ENCODE measurements at regions not wholly inside any gene's neighbourhood (a gene's known extent, or its start where the extent isn't known, plus 50 kb on each side); places are given as distances from the start of the nearest gene placed in this dataset.
A peak's percentile ranks its signal among the peaks of the same experiment; 100 is the strongest.

DNA sequence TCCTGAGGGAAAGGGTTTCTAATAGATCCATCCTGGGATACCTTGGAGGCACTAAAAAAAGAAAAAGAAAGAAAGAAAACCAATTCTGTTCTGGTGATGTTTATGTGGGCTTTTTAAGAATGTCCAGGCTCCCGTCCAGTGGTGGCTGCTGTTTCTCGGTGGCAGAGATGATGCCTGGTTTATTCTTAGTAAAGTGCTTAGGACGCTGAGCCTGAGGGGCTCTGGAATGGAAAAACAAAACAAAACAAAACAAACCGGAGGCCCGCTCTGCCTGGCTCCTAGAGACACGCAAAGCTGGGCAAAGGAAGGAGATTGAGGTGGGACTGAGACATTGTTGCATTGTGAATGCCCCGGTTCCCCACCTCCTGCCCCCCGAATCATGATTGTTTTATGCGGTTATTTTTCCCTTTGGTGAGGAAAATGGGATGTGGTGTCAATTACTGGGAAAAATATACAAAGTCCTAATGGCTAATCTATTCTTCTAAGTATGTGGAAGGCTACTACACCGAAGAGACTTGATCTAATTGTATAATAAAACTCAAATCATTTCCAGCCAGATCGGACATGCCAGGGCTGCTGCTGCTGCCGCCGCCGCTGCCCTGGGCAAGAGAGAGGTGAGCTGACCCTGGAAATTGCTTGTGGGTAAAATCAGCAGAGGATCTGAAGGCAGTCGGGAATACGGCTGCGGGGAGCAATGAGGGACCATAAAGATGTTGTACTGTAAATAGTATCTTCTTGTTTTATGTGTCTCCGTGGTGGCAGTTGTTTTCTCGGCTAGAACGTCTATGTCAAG, 644.9 kb downstream of the CCDC171 start:
- no peak for DNase-seq (ENCODE audit: low read depth in 2 of 2)

DNA sequence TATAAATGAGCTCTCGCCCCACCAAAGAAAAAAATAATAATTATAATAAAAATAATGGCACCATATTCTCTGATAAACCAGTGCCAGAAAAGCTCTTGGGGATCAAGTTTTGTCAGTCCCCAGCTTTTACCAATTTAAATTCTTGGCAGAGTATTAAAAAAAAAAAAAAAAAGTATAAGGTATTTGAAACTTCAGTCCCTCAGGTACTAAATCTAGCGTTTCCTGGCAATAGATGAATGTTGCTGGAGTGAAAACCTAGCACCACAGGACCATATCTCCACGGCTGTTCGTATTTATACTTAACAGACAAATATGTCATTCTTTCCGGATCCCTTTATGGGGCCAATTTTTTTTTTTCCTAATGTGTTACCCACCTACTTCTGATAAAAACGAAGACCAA, 646.2 kb downstream of the CCDC171 start:
- DNase-seq (ENCODE audit: low read depth in 2 of 2) = no peak

DNA sequence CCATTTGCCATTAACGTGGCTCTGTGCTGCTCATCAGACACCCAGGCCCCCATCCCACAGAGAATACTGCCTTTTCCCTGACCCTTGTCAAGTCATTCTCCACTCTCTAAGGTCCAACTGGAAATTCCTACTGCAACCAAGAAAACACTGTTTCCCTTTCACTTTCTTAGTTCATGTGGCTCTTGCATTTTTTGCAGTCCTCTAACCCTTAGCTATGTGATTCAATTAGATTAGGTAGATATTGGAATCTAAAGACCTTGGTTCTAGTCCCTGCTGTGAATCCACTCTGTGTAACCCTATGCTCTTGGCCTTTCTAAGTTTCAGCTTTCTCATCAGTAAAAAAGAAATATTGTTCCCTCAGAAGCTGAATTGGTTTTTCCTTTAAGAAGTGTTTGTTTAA, 649.4 kb downstream of the CCDC171 start:
- no peak for DNase-seq (ENCODE audit: low read depth in 2 of 2)

GRCh38 chr9:16202914-16203728, 650.3 kb downstream of the CCDC171 start:
- DNase-seq (ENCODE audit: low read depth in 2 of 2) = peak; percentile 90 to 92

DNA sequence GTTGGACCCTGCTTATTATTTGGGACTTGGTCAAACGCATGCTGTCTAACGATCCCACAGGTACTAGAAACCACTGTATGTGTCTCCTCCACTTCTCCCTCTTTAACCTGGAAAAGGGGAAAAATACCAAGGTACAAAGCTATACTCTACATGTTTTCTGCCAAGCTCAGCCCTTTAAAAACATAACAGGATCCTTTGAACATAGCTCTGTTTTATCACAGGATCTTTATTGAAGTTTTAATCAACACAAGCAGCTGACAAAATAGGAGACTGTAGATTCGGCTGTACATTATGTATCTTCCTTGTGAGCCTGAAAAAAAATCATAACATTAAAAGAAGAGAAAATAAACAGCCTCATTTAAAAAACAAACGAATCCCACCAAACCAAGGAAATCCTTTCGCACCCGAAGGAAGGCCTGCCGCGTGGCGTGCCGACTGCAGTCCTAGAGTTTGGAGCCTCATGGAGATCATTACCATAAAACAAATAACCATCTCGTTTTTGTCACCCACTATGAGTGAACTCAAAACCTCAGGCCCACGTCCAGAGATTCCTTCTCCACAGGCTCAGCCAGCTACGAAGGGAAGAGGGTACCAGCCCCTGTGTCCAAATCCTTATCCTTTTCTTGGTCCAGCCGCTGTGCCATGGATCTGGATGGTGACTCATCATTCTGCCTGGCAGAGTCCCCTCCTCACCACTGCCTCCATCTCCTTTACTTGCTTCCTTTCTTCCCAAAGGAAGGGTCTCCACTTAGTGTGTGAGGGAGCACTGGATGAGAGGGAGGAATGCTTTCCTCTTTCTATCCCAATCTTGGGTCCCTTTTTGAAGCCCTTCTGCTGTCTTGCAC, 651.1 kb downstream of the CCDC171 start:
- no peak for DNase-seq (ENCODE audit: low read depth in 2 of 2)

DNA sequence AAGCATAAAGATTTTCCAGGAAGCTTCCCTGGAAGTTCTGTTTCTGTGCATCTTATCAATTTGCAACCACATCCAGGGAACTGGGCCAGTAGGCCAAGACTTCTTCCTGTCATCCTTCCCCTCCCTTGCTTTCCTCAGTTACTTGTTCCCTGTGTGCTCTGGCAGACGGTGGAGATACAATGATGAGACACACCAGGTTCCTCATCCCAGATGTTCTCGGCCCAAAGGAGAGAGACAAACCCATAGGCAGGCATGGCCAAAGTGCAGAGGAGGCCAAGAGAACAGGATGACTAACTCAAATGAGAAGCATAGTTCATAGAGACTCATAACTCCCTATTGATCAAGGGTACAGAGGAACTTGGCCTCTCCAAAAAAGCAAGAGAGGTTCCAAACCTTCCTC, 652.6 kb downstream of the CCDC171 start:
- no peak for DNase-seq (ENCODE audit: low read depth in 2 of 2)

GRCh38 chr9:16206518-16206917, 653.7 kb downstream of the CCDC171 start:
- no peak for DNase-seq (ENCODE audit: low read depth in 2 of 2)

DNA sequence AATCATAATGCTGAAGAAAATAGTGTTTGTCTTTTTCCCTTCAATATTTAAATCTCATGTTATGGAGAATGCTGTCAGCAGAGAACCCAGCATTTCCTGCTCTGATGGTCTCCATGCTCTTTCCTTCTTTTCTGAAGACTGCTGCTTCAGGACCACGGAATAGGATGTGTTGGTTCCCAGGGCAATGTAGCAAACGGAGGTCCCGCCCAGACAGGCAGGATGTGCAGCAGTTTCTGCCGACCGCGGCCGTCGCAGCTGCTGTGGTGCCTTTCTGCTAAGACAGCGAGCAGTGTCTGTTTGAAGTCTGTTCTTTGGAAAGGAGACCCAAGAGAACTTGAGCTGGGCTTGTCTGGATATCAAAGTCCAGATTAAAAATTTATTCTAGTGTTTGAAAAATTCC, 654.3 kb downstream of the CCDC171 start:
- no peak for DNase-seq (ENCODE audit: low read depth in 2 of 2)

- DNase-seq (ENCODE audit: low read depth in 2 of 2) = no peak
Measured at GRCh38 chr9:16210440-16210839, 657.6 kb downstream of the CCDC171 start.

GRCh38 chr9:16211946-16212345, 658.5 kb downstream of the BNC2 start:
- no peak for DNase-seq (ENCODE audit: low read depth in 2 of 2)

DNA sequence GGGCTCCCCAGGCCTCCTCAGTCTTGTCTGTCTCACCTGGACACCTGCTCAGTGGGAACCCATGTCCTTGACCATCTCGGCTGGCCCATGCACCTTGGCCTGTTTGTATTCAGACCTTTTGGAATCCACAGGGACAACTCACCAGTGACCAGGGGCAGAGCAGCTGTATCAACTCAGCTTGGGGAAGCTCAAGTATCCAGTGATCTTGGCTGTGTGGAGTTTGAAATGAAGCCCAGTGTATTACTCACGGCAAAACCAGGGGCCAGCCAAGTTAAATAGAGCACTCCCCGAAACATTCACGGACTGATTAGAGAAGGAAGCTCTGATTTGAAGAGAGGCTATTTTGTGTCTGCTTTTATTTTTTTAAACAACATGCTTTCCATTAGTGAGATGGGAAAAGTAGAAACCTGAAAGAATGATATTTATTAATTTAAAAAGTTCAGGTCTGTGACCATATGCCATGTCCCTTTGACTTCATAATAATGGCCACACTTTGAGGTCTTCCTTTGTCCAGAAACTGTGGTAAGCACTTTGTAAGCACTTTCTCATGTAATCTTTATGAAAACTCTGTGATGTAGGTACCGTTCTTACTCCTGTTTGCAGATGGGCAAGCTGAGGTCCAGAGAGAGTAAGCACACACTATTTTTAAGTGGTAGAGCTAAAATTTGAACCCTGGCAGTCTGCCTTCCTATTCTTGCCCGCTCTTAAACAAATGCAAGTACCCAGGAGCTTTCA, 656.5 kb downstream of the BNC2 start:
- DNase-seq (ENCODE audit: low read depth in 2 of 2) = peak; percentile 62 to 66

GRCh38 chr9:16214677-16215352, 655.7 kb downstream of the BNC2 start:
- DNase-seq (ENCODE audit: low read depth in 2 of 2) = no peak

DNA sequence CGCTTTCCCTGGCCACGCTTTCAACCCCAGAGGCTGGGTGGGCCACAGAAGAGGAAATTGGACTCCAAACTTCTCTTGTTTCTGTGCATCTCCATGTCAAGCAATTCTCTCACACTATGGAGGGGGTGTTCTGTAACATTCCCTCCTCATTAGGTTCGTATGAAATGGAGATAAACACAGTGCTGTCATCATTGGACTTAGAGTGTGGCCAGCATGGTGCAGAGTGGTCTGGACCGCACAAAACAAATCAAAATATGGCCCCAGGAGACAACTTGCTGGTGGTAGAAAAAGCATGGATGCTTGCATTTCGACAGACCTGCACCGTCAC, 655.2 kb downstream of the BNC2 start:
- DNase-seq (ENCODE audit: low read depth in 2 of 2) = no peak

GRCh38 chr9:16217943-16218701, 652.3 kb downstream of the BNC2 start:
- no peak for DNase-seq (ENCODE audit: low read depth in 2 of 2)

DNA sequence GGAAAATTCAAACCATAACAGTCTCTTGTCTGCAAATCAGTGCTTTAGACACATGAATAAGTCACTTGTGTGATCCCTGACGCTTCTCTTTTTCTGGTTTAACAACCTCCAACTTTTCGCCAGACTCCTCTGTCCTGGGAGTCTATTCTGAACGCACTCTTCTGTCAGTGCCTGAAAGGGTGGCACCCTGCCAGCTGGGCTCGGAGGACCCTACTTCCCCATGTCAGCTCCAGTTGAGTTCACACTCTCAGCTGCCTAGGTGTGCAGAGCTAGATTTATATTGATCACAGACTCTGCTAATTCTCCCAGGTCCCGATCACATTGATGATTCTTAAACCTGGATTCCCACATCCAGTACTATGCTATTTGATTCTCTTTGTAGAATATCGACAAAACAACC, 649.1 kb downstream of the BNC2 start:
- no peak for DNase-seq (ENCODE audit: low read depth in 2 of 2)

GRCh38 chr9:16221822-16222547, 648.5 kb downstream of the BNC2 start:
- DNase-seq (ENCODE audit: low read depth in 2 of 2) = peak; percentile 69

- no peak for DNase-seq (ENCODE audit: low read depth in 2 of 2)
Measured at GRCh38 chr9:16223074-16223871, 647.2 kb downstream of the BNC2 start.

GRCh38 chr9:16230731-16231130, 639.7 kb downstream of the BNC2 start:
- DNase-seq (ENCODE audit: low read depth in 2 of 2) = no peak

- peak; percentile 94 to 95 for DNase-seq (ENCODE audit: low read depth in 2 of 2)
Measured at GRCh38 chr9:16236311-16236710, 634.2 kb downstream of the BNC2 start.
